Peyer's patch (tissue), 4 donors: ENCODE measurements at regions not wholly inside any gene's neighbourhood (a gene's known extent, or its start where the extent isn't known, plus 50 kb on each side); places are given as distances from the start of the nearest gene placed in this dataset.

Source experiments
- CTCF ChIP-seq, 6 experiments: fragments of 450-650 bp in 4 of 6; fragments of 200-600 bp in 2 of 6; sonication (generic) in 1 of 6; IDR thresholded peaks; one replicate each; pipeline ENCODE4 v1.5.1; 2017 to 2019; ENCODE audit warnings: antibody characterized with exemption in 6 of 6, mild to moderate bottlenecking in 3 of 6, moderate library complexity in 1 of 6
- POLR2A ChIP-seq, 2 donors: fragments of 450-650 bp; IDR thresholded peaks; one replicate each; pipeline ENCODE4 v1.5.1; 2017; ENCODE audit warnings: antibody characterized with exemption in 2 of 2, mild to moderate bottlenecking in 2 of 2, moderate library complexity in 2 of 2

DNA sequence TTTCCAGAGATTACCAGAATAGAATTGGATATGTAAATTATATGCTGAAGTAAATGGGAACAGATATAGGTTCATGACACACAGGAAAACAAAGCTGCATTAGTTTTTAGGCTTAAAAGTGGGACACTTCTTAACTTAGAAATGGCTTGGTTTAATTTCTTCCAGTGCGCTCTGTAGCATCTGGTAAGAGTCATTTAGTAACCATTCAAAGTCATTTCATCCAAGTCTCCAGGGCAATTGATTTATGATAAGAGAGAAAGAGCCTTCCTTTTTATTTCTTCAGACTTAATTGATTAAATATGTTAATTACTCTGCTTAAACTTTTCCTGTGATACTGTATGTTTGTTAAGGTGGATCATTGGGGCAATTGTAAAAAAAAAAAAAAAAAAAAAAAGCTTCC, 368.0 kb downstream of the DOK5 start:
- TF ChIP-seq CTCF (IDR thresholded peaks at IDR 0.05) (no peak), POLR2A (IDR thresholded peaks at IDR 0.05) (no peak)
